ENCODE measurements at regions not wholly inside any gene's neighbourhood (a gene's known extent, or its start where the extent isn't known, plus 50 kb on each side); places are given as distances from the start of the nearest gene placed in this dataset.

DNA sequence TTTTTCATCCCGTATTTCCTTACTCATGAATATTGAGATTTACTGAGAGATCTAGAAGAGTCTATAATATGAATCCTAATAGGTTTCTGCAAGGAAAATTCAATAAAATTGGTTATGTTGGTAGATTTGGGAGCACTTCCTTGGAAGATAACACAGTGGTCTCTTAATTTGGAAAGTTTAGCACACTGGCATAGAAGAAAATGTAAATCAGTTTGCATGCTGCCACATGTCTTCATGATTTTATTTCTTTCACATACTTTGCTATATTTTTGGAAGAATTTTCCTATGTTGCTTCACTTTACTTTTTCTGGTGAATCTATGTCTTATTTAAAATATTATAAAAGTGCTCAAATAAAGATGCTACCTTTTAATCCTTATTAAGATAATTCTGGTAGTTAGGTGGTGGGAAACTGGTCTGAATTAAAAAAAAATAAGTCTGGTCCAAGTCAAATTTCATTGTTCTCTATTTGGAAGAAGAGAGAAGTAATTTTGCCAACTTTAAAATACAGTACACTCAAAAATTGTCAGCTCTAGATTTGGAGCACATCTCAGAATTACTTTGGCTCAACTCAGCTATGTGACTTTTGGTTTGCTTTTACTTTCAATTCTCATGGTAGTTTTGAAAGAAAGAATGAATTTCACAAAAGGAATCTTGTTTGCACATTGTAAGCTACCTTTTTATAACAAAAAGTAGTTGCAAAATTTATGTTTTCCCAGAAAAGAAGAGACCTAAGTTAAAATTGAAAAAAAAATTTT lies 197.3 kb downstream of the CENPW start:
- Mint-ChIP-seq H3K36me3 (no peaks in the 10 kb centered on the region), H3K27me3 (no peaks in the 10 kb centered on the region), H3K4me3 (no peak overlapping the region), H3K9me3 (ENCODE audit: low read depth) (no peaks in the 10 kb centered on the region), H3K27ac (no peak overlapping the region), H3K4me1 (ENCODE audit: low read depth) (no peaks in the 10 kb centered on the region)

DNA sequence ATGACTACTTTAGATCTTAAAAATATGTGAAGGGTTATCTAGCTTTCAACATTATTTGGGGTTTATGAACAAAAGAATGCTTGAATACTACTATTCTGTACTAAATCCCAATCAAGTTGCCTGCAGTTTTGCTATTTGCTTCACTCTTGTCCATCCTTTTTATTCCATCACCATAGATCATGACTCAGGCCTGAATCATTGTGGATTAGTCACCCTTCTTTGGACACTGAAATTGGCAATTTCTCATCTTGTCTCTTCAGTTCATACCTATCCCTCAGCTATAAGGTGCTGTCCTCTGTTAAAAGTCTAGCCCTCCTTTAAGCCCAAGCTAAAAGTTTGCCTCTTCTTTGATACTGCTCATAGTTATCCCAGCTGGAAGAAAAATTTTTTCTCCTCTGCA lies 199.1 kb downstream of the CENPW start:
- Mint-ChIP-seq H3K4me3 (no peak overlapping the region), H3K36me3 (no peaks in the 10 kb centered on the region), H3K4me1 (ENCODE audit: low read depth) (no peaks in the 10 kb centered on the region), H3K9me3 (ENCODE audit: low read depth) (no peaks in the 10 kb centered on the region), H3K27me3 (no peaks in the 10 kb centered on the region), H3K27ac (no peak overlapping the region)

DNA sequence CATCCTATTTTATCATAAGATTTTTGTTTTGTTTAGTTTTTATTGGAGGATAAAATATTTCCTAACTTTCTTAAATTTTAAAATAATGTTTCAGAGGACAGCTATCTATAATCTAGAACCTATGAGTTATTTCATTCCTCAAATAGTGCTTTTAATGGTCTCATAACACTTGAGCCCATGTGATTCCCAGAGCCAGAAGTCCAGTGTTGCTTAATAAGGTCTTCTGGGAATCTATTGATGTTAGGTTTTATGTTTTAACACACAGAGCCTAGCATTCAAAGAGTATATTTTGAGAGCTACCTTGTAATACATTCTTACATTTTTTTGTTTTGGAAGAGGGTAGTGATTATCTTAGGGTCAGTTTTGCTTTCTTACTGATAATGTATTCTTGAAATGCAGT lies 200.2 kb downstream of the CENPW start:
- Mint-ChIP-seq H3K4me3 (no peak overlapping the region), H3K4me1 (ENCODE audit: low read depth) (no peaks in the 10 kb centered on the region), H3K9me3 (ENCODE audit: low read depth) (no peaks in the 10 kb centered on the region), H3K27ac (no peak overlapping the region), H3K27me3 (no peaks in the 10 kb centered on the region), H3K36me3 (no peaks in the 10 kb centered on the region)

DNA sequence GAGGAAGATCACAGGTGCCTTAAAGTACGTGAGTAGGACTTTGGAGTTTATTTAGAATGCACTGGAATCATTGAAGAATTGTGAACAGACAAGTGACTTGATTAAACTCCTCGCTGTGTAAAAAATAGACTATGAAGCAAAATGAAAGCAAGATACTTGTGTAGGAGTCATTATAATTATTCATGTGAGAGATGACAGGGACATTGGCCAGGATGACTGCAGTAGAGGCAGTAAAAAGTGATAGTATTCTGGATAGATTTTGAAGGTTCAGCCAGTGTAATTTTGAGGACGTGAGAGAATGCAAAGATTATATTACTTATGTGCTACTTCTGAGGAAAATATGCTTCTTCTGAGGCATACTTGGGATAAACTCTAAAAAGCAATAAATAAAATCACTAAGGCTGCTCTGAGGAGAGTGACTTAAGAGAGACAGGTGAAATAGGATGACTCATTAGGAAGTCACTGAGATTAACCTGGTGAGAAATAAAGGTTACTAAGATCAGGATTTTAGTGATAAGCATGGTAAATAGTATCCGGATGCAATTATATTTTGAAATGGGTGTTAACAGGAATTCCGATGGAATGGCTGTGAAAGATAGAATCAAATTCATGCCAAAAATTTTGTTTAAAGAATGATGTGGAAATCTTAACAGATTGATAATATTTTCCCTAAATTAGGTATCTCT lies 202.0 kb downstream of the CENPW start:
- H3K36me3 Mint-ChIP-seq, result no peaks in the 10 kb centered on the region
- no peak overlapping the region for H3K4me3 Mint-ChIP-seq
- H3K9me3 Mint-ChIP-seq (ENCODE audit: low read depth), result no peaks in the 10 kb centered on the region
- no peaks in the 10 kb centered on the region for H3K4me1 Mint-ChIP-seq (ENCODE audit: low read depth)
- H3K27me3 Mint-ChIP-seq, result no peaks in the 10 kb centered on the region
- H3K27ac Mint-ChIP-seq, result no peak overlapping the region

DNA sequence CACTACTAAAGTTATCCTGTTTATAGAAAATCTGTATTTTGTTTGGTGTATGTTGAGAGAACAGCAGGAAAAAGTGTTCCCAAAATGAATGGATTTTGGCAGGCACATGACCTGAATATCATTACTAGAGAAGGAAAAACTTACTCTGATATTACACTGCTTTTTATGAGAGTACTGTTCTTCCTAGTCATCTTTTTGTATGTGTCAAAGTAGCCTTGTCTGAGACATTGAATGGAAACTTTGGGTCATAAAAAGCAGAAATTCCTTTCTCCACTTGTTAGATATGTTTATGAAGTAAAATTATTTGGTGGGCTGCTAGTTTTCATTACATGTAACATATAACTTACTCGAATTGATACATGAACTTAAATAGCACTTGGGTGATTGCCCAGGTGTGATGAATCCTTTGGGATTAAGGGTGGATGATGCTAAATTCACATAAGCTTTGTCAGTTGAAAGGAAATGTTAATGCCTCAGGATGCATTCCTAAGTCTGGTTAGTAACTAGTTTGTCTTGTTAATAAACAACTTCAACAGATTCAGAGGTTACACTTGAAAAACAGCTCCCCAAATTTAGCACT lies 206.7 kb downstream of the CENPW start:
- H3K4me3 Mint-ChIP-seq, result no peak overlapping the region
- no peak overlapping the region for H3K27ac Mint-ChIP-seq
- no peaks in the 10 kb centered on the region for H3K9me3 Mint-ChIP-seq (ENCODE audit: low read depth)
- no peaks in the 10 kb centered on the region for H3K4me1 Mint-ChIP-seq (ENCODE audit: low read depth)
- H3K36me3 Mint-ChIP-seq, result no peaks in the 10 kb centered on the region
- no peaks in the 10 kb centered on the region for H3K27me3 Mint-ChIP-seq

DNA sequence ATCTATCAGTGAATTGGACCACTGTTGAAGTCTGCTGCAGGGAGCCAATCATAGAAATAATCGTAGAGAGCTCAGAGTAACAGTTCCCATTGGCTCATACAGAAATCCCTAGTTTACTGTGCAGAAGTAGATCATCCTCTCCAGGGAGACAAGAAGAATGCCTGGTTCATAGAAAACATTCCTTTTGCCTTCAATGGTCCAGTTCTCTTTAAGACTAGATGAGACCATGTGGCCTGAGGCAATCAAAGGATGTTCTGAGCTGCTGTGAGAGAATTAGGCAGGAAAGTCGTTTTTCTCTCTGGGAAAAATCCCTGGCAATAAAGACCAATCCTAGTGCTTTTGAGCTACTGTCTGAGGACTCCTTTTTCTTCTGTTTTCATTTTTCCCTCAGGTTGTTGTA lies 208.4 kb downstream of the CENPW start:
- Mint-ChIP-seq H3K9me3 (ENCODE audit: low read depth) (no peaks in the 10 kb centered on the region), H3K4me3 (no peak overlapping the region), H3K36me3 (no peaks in the 10 kb centered on the region), H3K27ac (no peak overlapping the region), H3K27me3 (no peaks in the 10 kb centered on the region), H3K4me1 (ENCODE audit: low read depth) (no peaks in the 10 kb centered on the region)

DNA sequence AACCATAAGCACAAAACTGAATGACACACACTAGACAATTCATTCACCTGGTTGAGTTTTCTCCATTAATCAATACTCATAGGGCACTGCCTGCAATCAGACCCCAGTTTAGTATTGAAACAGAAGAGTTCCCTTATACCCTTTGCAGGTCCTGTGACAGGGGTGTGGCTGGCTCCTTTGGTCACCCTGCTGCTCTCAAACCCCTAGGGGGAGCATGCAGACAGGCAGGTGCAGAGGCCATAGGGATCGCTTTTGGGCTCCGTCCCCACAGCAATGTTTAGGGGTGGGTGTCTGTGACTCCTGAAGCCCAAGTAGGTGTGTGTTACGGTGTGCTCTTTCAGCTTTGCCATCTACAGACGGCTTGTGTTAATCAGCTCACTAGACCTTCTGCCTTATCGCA lies 210.4 kb downstream of the CENPW start:
- no peak overlapping the region for H3K27ac Mint-ChIP-seq
- H3K27me3 Mint-ChIP-seq, result no peaks in the 10 kb centered on the region
- no peaks in the 10 kb centered on the region for H3K36me3 Mint-ChIP-seq
- H3K4me3 Mint-ChIP-seq, result no peak overlapping the region
- H3K4me1 Mint-ChIP-seq (ENCODE audit: low read depth), result no peaks in the 10 kb centered on the region
- H3K9me3 Mint-ChIP-seq (ENCODE audit: low read depth), result no peaks in the 10 kb centered on the region

DNA sequence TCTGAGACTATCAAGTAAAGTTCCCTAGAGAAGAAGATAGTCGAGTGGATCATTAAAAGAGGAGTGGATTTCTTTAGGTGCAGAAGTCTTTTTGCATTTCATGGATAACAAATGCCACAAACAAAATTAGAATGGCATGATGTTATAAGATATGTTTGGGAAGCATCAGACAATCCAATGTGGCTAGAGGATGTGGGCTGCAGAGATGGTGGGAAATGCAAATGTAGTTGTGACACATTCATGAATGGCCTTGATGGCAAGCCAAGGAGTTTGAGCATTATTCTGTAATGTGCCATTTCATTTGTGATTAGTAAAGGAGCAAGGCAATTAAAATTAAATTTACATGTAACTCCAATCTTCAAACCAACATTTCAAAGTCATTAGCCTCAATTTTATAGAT lies 211.9 kb downstream of the CENPW start:
- Mint-ChIP-seq H3K36me3 (no peaks in the 10 kb centered on the region), H3K4me3 (no peak overlapping the region), H3K9me3 (ENCODE audit: low read depth) (no peaks in the 10 kb centered on the region), H3K27me3 (no peaks in the 10 kb centered on the region), H3K27ac (no peak overlapping the region), H3K4me1 (ENCODE audit: low read depth) (no peaks in the 10 kb centered on the region)

DNA sequence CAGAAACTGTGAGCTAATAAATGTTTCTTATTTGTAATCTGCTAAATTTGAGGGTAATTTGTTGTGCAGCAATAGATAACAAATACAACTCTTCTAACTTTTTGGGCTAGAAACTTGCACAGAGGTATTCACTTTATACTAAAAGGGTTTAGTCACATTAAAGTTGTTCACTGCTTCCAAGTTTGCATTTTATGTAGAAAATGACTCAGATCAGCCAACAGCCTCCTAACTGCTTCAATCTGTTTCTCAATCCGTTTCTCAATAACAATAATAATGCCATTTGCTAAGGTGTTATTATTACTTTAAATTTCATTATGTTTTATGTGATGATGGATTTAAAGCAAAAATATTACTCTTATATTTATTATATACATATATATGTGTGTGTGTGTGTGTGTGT lies 213.9 kb downstream of the CENPW start:
- H3K27me3 Mint-ChIP-seq, result no peaks in the 10 kb centered on the region
- no peaks in the 10 kb centered on the region for H3K4me1 Mint-ChIP-seq (ENCODE audit: low read depth)
- no peaks in the 10 kb centered on the region for H3K36me3 Mint-ChIP-seq
- H3K9me3 Mint-ChIP-seq (ENCODE audit: low read depth), result no peaks in the 10 kb centered on the region
- no peak overlapping the region for H3K4me3 Mint-ChIP-seq
- no peak overlapping the region for H3K27ac Mint-ChIP-seq

DNA sequence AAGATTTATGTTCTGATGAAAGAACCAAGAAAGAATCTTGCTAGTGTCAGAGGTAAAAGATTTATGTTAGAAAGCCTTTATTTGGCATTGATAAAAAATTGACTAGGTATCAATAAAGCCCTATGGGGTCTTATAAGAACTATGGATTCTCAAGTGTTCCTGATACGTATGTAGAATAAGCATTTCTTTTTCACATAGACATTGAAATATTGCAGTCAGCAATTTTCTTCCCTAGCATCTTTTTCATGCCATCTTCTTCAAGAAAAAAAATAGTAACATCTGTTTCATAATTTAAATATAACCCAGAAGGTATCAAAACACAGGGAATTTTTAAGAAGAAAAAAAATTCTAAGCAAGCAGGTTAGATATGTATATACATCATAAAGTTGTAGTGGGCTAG lies 230.6 kb downstream of the CENPW start:
- no peak overlapping the region for H3K4me3 Mint-ChIP-seq
- H3K9me3 Mint-ChIP-seq (ENCODE audit: low read depth), result peaks cover 8% of the 10 kb centered on the region
- H3K36me3 Mint-ChIP-seq, result no peaks in the 10 kb centered on the region

DNA sequence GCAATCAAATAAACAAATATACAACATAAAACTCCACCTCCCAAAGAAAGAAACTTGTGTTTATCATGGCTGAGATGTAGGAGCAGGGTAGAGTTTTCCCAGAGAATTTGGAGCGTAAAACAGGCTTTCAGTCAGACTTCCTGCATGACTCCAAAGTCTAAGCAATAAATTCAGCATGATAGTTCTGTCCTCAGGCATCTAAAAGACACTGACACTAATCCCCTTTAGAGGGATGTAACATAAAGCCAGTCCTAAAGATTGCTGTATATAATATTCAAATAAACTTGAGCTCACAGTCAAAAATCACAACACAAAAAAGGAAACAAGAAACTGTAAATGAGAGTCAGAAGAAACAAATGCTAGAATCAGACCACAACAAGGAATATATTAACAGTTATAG lies 234.4 kb downstream of the CENPW start:
- Mint-ChIP-seq H3K27me3 (no peaks in the 10 kb centered on the region), H3K4me1 (ENCODE audit: low read depth) (no peaks in the 10 kb centered on the region), H3K36me3 (no peaks in the 10 kb centered on the region), H3K9me3 (ENCODE audit: low read depth) (peaks cover 5% of the 10 kb centered on the region), H3K27ac (no peak overlapping the region), H3K4me3 (no peak overlapping the region)

More for the DNA sequence above, 230.6 kb downstream of the CENPW start:
- no peak overlapping the region for H3K27ac Mint-ChIP-seq
- no peaks in the 10 kb centered on the region for H3K27me3 Mint-ChIP-seq
- H3K4me1 Mint-ChIP-seq (ENCODE audit: low read depth), result no peaks in the 10 kb centered on the region

DNA sequence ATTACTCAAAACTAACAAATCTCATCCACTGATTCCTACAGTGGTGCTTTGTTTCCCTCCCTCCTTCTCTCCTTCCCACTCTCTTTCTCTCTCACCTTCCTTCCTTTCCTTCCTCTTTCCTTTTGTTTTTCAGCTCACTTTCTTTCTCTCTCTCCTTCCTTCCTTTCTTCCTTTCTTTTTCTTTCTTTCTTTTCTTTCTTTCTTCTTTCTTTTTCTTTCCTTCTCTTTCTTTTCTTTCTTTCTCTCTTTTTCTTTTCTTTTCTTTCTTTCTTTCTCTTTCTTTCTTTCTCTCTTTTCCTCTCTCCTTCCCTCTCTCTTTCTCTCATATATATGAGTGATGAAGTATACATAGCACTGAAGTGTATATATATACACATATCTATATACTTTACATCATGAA lies 241.4 kb downstream of the CENPW start:
- no peaks in the 10 kb centered on the region for H3K27me3 Mint-ChIP-seq
- H3K27ac Mint-ChIP-seq, result no peak overlapping the region
- H3K4me3 Mint-ChIP-seq, result no peak overlapping the region

DNA sequence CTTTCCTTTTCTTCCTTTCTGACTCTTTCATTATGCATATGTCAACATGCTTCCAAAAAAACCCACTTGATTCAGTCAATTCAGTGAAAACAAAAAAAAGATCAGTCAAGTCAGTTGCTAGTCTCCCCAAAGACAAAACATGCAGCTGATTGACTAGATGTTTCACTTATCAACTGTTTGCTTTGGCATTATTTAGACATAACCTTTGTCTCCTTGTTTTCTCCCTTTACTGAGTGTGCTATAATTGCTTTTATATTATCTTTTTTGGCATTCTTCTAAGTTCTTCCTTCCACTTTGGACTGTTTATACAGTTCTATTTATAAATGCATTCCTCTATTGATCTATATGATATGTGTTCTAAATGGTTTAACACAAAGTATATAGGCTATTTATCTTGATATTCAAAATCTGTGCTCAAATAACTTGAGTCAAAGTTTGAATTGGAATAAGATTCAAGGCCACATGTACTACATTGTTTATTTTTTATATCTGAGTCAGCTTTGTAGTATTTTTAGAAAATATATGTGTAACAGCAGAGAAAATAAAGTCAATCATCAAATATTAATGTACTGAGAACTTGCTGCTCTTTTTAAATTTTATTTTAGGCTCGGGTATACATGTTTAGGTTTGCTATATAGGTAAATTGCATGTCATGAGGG lies 260.5 kb downstream of the CENPW start:
- no peak overlapping the region for H3K4me3 Mint-ChIP-seq
- no peak overlapping the region for H3K27ac Mint-ChIP-seq
- H3K27me3 Mint-ChIP-seq, result no peaks in the 10 kb centered on the region
- H3K36me3 Mint-ChIP-seq, result no peaks in the 10 kb centered on the region
- H3K4me1 Mint-ChIP-seq (ENCODE audit: low read depth), result no peaks in the 10 kb centered on the region
- peaks cover 13% of the 10 kb centered on the region for H3K9me3 Mint-ChIP-seq (ENCODE audit: low read depth)

More for the DNA sequence above, 241.4 kb downstream of the CENPW start:
- no peaks in the 10 kb centered on the region for H3K36me3 Mint-ChIP-seq
- no peaks in the 10 kb centered on the region for H3K4me1 Mint-ChIP-seq (ENCODE audit: low read depth)
- H3K9me3 Mint-ChIP-seq (ENCODE audit: low read depth), result no peaks in the 10 kb centered on the region

DNA sequence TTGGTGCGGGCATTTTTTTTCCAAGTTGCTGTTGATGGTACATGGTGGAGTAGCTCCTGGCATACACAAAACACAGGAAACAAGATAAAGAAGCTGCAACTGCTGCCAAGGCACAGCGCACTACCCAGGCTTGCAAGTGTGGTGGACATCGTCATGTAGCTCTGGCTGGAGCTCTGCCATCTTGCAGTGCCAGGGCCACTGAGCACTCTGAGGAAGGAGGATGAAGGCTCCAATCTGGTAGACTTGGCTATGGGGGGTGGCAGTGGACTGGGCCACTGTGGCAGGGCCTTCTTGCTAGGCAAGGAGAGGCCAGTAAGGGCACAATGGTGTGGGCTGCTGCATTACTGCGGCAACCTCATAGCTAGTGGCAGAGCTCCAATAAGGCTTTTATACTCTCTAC lies 263.5 kb downstream of the CENPW start:
- Mint-ChIP-seq H3K27ac (no peak overlapping the region), H3K4me3 (no peak overlapping the region), H3K27me3 (no peaks in the 10 kb centered on the region)

DNA sequence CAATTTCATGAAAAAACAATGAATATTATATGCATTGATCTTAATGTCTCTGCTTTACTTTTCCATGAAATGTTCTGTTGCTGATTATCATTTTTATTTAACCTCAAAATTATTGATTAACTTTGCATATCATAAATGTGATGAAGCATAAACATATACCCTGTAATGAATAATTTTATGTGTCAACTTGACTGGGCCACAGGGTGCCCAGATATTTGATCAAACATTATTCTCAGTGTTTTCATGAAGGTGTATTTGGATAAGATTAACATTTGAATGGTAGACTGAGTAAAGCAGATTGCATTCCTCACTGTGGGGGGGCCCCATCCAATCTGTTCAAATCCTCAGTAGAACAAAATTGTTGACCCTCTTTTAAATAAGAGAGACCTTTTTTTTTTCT lies 265.2 kb downstream of the CENPW start:
- Mint-ChIP-seq H3K4me3 (no peak overlapping the region), H3K27me3 (no peaks in the 10 kb centered on the region), H3K36me3 (no peaks in the 10 kb centered on the region), H3K27ac (no peak overlapping the region), H3K9me3 (ENCODE audit: low read depth) (peaks cover 11% of the 10 kb centered on the region), H3K4me1 (ENCODE audit: low read depth) (no peaks in the 10 kb centered on the region)

More for the DNA sequence above, 263.5 kb downstream of the CENPW start:
- H3K9me3 Mint-ChIP-seq (ENCODE audit: low read depth), result peaks cover 13% of the 10 kb centered on the region
- H3K4me1 Mint-ChIP-seq (ENCODE audit: low read depth), result no peaks in the 10 kb centered on the region
- H3K36me3 Mint-ChIP-seq, result no peaks in the 10 kb centered on the region

Data from activated naive CD8-positive, alpha-beta T cell (primary cell).